OCI-LY7 (cell line): ENCODE measurements at regions not wholly inside any gene's neighbourhood (a gene's known extent, or its start where the extent isn't known, plus 50 kb on each side); places are given as distances from the start of the nearest gene placed in this dataset.

ENCODE experiments used
- EZH2phosphoT487 ChIP-seq: fragments of 200-600 bp; sonication (generic); IDR thresholded peaks from 2 replicates; pipeline ENCODE4 v1.6.1; 2018; ENCODE audit warnings: low read depth, borderline replicate concordance, mild to moderate bottlenecking, mixed run types, antibody characterized with exemption, low read length, moderate library complexity, mixed read lengths
- TF ChIP-seq, protein P1 (sequence below): fragments of 200-600 bp; sonication (generic); conservative IDR thresholded peaks from 2 replicates; pipeline ENCODE4 v1.5.1; 2014; ENCODE audit warnings: mild to moderate bottlenecking, antibody characterized with exemption, low read length, moderate library complexity, mixed read lengths

DNA sequence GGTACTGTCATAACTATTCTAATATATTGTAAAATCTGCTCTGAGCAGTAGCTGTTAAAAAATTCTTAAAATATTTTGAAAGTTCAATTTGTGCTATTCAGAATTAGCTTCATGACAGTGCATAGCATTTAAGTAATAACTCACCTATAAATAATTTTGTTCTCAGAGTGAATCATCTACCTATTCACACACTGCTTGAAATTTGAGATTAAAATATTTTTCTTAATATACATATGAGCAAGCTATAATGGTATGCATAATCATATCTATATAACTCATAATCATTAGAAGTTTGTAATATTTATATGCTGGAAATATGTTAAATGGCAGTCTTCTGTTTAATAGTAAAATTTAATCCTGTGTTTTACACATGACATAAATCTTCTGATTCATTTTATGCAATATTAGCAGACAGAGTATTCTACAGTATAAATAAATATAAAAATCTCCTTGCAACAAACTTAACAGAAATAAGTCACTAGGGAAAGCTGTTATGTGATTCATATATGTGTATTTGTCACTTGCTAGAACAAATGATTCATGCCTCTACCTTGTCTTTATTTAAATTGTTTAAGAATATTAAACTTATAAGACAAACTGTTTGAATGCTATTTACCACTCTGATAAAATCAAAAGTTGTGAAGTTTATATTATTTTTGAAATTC, 710.8 kb downstream of the PLOD2 start:
- TF ChIP-seq, protein P1, sequence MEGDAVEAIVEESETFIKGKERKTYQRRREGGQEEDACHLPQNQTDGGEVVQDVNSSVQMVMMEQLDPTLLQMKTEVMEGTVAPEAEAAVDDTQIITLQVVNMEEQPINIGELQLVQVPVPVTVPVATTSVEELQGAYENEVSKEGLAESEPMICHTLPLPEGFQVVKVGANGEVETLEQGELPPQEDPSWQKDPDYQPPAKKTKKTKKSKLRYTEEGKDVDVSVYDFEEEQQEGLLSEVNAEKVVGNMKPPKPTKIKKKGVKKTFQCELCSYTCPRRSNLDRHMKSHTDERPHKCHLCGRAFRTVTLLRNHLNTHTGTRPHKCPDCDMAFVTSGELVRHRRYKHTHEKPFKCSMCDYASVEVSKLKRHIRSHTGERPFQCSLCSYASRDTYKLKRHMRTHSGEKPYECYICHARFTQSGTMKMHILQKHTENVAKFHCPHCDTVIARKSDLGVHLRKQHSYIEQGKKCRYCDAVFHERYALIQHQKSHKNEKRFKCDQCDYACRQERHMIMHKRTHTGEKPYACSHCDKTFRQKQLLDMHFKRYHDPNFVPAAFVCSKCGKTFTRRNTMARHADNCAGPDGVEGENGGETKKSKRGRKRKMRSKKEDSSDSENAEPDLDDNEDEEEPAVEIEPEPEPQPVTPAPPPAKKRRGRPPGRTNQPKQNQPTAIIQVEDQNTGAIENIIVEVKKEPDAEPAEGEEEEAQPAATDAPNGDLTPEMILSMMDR = no peak
- no peak for TF ChIP-seq EZH2phosphoT487
